Activated naive CD8-positive, alpha-beta T cell treated with anti-CD3 and anti-CD28 coated beads, Interleukin-2, amount 10 ng/mL, durations not matched to agents 7 days and 5 days (primary cell): ENCODE measurements at regions not wholly inside any gene's neighbourhood (a gene's known extent, or its start where the extent isn't known, plus 50 kb on each side); places are given as distances from the start of the nearest gene placed in this dataset.

ENCODE experiments used
- ATAC-seq: fragments of 150-1000 bp; cut with Tn5 transposase; one replicate; pipeline ENCODE4 v1.10.0; 2021; ENCODE audit warnings: low read depth, moderate library complexity
- POLR2A ChIA-PET: fragments of 350-600 bp; sonication (Branson Sonifier 250); formaldehyde crosslinking; loops from one replicate; lab custom pipeline; 2021; ENCODE audit warnings: antibody characterized with exemption; lab: Charles Lee
- DNase-seq: peaks from one replicate; pipeline ENCODE4 v3.0.0; 2021
- H3K27ac Mint-ChIP-seq: one replicate; pipeline ENCODE4 v1.8.0; 2022; ENCODE audit warnings: mild to moderate bottlenecking, mixed read lengths
- H3K27me3 Mint-ChIP-seq: one replicate; pipeline ENCODE4 v1.8.0; 2022; ENCODE audit warnings: mild to moderate bottlenecking, moderate library complexity, mixed read lengths
- H3K36me3 Mint-ChIP-seq: one replicate; pipeline ENCODE4 v1.8.0; 2021; ENCODE audit warnings: mild to moderate bottlenecking, mixed read lengths
- H3K4me1 Mint-ChIP-seq: one replicate; pipeline ENCODE4 v1.8.0; 2021; ENCODE audit warnings: mixed read lengths
- H3K4me3 Mint-ChIP-seq: one replicate; pipeline ENCODE4 v1.8.0; 2022; ENCODE audit warnings: mild to moderate bottlenecking, moderate library complexity, mixed read lengths
- H3K9me3 Mint-ChIP-seq: one replicate; pipeline ENCODE4 v1.8.0; 2021; ENCODE audit warnings: mixed read lengths

- no peaks in the 10 kb centered on the region for H3K9me3 Mint-ChIP-seq
- ATAC-seq (no peak), DNase-seq (no peak)
- H3K4me1 Mint-ChIP-seq: no peaks in the 10 kb centered on the region
- no peaks in the 10 kb centered on the region for H3K27me3 Mint-ChIP-seq
- POLR2A ChIA-PET: no interaction called here
- no peaks in the 10 kb centered on the region for H3K36me3 Mint-ChIP-seq
- no peak overlapping the region for H3K27ac Mint-ChIP-seq
- no peak overlapping the region for H3K4me3 Mint-ChIP-seq
Observed at GRCh38 chrY:15468091-15468490, 943.8 kb downstream of the NLGN4Y start.

- Mint-ChIP-seq H3K9me3 (peaks cover 2% of the 10 kb centered on the region), H3K4me3 (no peak overlapping the region), H3K27ac (no peak overlapping the region), H3K4me1 (no peaks in the 10 kb centered on the region), H3K27me3 (no peaks in the 10 kb centered on the region), H3K36me3 (no peaks in the 10 kb centered on the region)
- ATAC-seq: no peak
- POLR2A ChIA-PET: no interaction called here
- DNase-seq: no peak
Observed at GRCh38 chrY:15471371-15471770, 947.0 kb downstream of the NLGN4Y start.

GRCh38 chrY:15478348-15478963 is 954.1 kb downstream of the NLGN4Y start:
- Mint-ChIP-seq H3K4me1 (no peaks in the 10 kb centered on the region), H3K4me3 (no peak overlapping the region), H3K36me3 (no peaks in the 10 kb centered on the region), H3K9me3 (peaks cover 2% of the 10 kb centered on the region), H3K27me3 (peaks cover under 1% of the 10 kb centered on the region), H3K27ac (no peak overlapping the region)
- ATAC-seq (no peak), DNase-seq (no peak)
- POLR2A ChIA-PET: no interaction called here

- no peak overlapping the region for H3K27ac Mint-ChIP-seq
- no peak for DNase-seq
- no peaks in the 10 kb centered on the region for H3K27me3 Mint-ChIP-seq
- no peak overlapping the region for H3K4me3 Mint-ChIP-seq
- no peak for ATAC-seq
- no peaks in the 10 kb centered on the region for H3K9me3 Mint-ChIP-seq
- H3K36me3 Mint-ChIP-seq: no peaks in the 10 kb centered on the region
- H3K4me1 Mint-ChIP-seq: no peaks in the 10 kb centered on the region
- POLR2A ChIA-PET: no interaction called here
Observed at GRCh38 chrY:15500536-15500935, 976.2 kb downstream of the NLGN4Y start.

- DNase-seq (no peak), ATAC-seq (no peak)
- no peak overlapping the region for H3K4me3 Mint-ChIP-seq
- no peak overlapping the region for H3K27ac Mint-ChIP-seq
- H3K27me3 Mint-ChIP-seq: no peaks in the 10 kb centered on the region
- no peaks in the 10 kb centered on the region for H3K9me3 Mint-ChIP-seq
- H3K4me1 Mint-ChIP-seq: no peaks in the 10 kb centered on the region
- POLR2A ChIA-PET: no interaction called here
- H3K36me3 Mint-ChIP-seq: no peaks in the 10 kb centered on the region
Observed at GRCh38 chrY:15501181-15501580, 976.9 kb downstream of the NLGN4Y start.

GRCh38 chrY:15510288-15510687 is 986.0 kb downstream of the NLGN4Y start:
- POLR2A ChIA-PET: no interaction called here
- Mint-ChIP-seq H3K9me3 (no peaks in the 10 kb centered on the region), H3K4me3 (no peak overlapping the region), H3K27me3 (no peaks in the 10 kb centered on the region), H3K4me1 (no peaks in the 10 kb centered on the region), H3K36me3 (no peaks in the 10 kb centered on the region), H3K27ac (no peak overlapping the region)
- DNase-seq (no peak), ATAC-seq (no peak)

GRCh38 chrY:15510984-15511650 is 986.8 kb downstream of the NLGN4Y start:
- DNase-seq (no peak), ATAC-seq (no peak)
- Mint-ChIP-seq H3K27ac (no peak overlapping the region), H3K36me3 (no peaks in the 10 kb centered on the region), H3K27me3 (no peaks in the 10 kb centered on the region), H3K9me3 (no peaks in the 10 kb centered on the region), H3K4me3 (no peak overlapping the region), H3K4me1 (no peaks in the 10 kb centered on the region)
- POLR2A ChIA-PET: no interaction called here

- H3K4me1 Mint-ChIP-seq: no peaks in the 10 kb centered on the region
- H3K9me3 Mint-ChIP-seq: no peaks in the 10 kb centered on the region
- no peak for ATAC-seq
- DNase-seq: no peak
- H3K4me3 Mint-ChIP-seq: no peak overlapping the region
- POLR2A ChIA-PET: no interaction called here
- H3K36me3 Mint-ChIP-seq: no peaks in the 10 kb centered on the region
- no peak overlapping the region for H3K27ac Mint-ChIP-seq
- H3K27me3 Mint-ChIP-seq: peaks cover 5% of the 10 kb centered on the region
Observed at GRCh38 chrY:15535131-15535530, 1010.8 kb downstream of the NLGN4Y start.

GRCh38 chrY:15535784-15536511 is 1011.6 kb downstream of the NLGN4Y start:
- Mint-ChIP-seq H3K9me3 (no peaks in the 10 kb centered on the region), H3K27ac (no peak overlapping the region), H3K36me3 (no peaks in the 10 kb centered on the region), H3K4me1 (no peaks in the 10 kb centered on the region), H3K4me3 (no peak overlapping the region), H3K27me3 (peaks cover 2% of the 10 kb centered on the region)
- ATAC-seq (no peak), DNase-seq (no peak)
- POLR2A ChIA-PET: no interaction called here

- ATAC-seq: no peak
- POLR2A ChIA-PET: no interaction called here
Observed at GRCh38 chrY:15540516-15540915, 1016.2 kb downstream of the NLGN4Y start.

GRCh38 chrY:15546177-15546754 is 1021.9 kb downstream of the NLGN4Y start:
- ATAC-seq: no peak
- no peak overlapping the region for H3K27ac Mint-ChIP-seq
- POLR2A ChIA-PET: no interaction called here
- no peak for DNase-seq
- H3K4me1 Mint-ChIP-seq: no peaks in the 10 kb centered on the region
- H3K9me3 Mint-ChIP-seq: no peaks in the 10 kb centered on the region
- H3K4me3 Mint-ChIP-seq: no peak overlapping the region
- no peaks in the 10 kb centered on the region for H3K36me3 Mint-ChIP-seq
- no peaks in the 10 kb centered on the region for H3K27me3 Mint-ChIP-seq

More at GRCh38 chrY:15540516-15540915, 1016.2 kb downstream of the NLGN4Y start:
- no peaks in the 10 kb centered on the region for H3K4me1 Mint-ChIP-seq
- peaks cover 2% of the 10 kb centered on the region for H3K27me3 Mint-ChIP-seq
- H3K4me3 Mint-ChIP-seq: no peak overlapping the region
- DNase-seq: no peak
- H3K36me3 Mint-ChIP-seq: no peaks in the 10 kb centered on the region
- no peaks in the 10 kb centered on the region for H3K9me3 Mint-ChIP-seq
- H3K27ac Mint-ChIP-seq: no peak overlapping the region

GRCh38 chrY:15552074-15552473 is 1027.7 kb downstream of the NLGN4Y start:
- POLR2A ChIA-PET: no interaction called here
- no peaks in the 10 kb centered on the region for H3K36me3 Mint-ChIP-seq
- no peaks in the 10 kb centered on the region for H3K9me3 Mint-ChIP-seq
- ATAC-seq: no peak
- no peak for DNase-seq
- no peaks in the 10 kb centered on the region for H3K27me3 Mint-ChIP-seq
- no peak overlapping the region for H3K27ac Mint-ChIP-seq
- H3K4me3 Mint-ChIP-seq: no peak overlapping the region
- H3K4me1 Mint-ChIP-seq: no peaks in the 10 kb centered on the region

GRCh38 chrY:15554991-15555390 is 1030.7 kb downstream of the NLGN4Y start:
- ATAC-seq (no peak), DNase-seq (no peak)
- no peaks in the 10 kb centered on the region for H3K4me1 Mint-ChIP-seq
- no peaks in the 10 kb centered on the region for H3K27me3 Mint-ChIP-seq
- POLR2A ChIA-PET: no interaction called here
- no peak overlapping the region for H3K4me3 Mint-ChIP-seq
- H3K27ac Mint-ChIP-seq: no peak overlapping the region
- H3K36me3 Mint-ChIP-seq: no peaks in the 10 kb centered on the region
- H3K9me3 Mint-ChIP-seq: no peaks in the 10 kb centered on the region

- ATAC-seq (no peak), DNase-seq (no peak)
- Mint-ChIP-seq H3K9me3 (no peaks in the 10 kb centered on the region), H3K4me1 (no peaks in the 10 kb centered on the region), H3K36me3 (no peaks in the 10 kb centered on the region), H3K4me3 (no peak overlapping the region), H3K27ac (no peak overlapping the region), H3K27me3 (no peaks in the 10 kb centered on the region)
- POLR2A ChIA-PET: no interaction called here
Observed at GRCh38 chrY:15559169-15559568, 1034.8 kb downstream of the NLGN4Y start.
